Endodermal cell (in vitro differentiated cells): ENCODE measurements at regions not wholly inside any gene's neighbourhood (a gene's known extent, or its start where the extent isn't known, plus 50 kb on each side); places are given as distances from the start of the nearest gene placed in this dataset.

Source experiments
- DNase-seq: peaks from one replicate; pipeline ENCODE4 v3.0.0-alpha.2; 2017
- H3K27ac ChIP-seq: 2 replicates; pipeline ENCODE4 v1.5.1; 2013; ENCODE audit warnings: mild to moderate bottlenecking, low read depth, low read length, moderate library complexity
- H3K27me3 ChIP-seq: 2 replicates; pipeline ENCODE4 v1.6.1; 2013; ENCODE audit warnings: mild to moderate bottlenecking, low read length, moderate library complexity; ENCODE audit not compliant: insufficient read depth, control insufficient read depth, poor library complexity, severe bottlenecking
- H3K36me3 ChIP-seq: 2 replicates; pipeline ENCODE4 v1.7.0; 2013; ENCODE audit warnings: mild to moderate bottlenecking, low read length, moderate library complexity; ENCODE audit not compliant: control insufficient read depth, insufficient read depth
- H3K4me1 ChIP-seq: one replicate; pipeline ENCODE4 v1.7.0; 2013; ENCODE audit warnings: low read length; ENCODE audit not compliant: control insufficient read depth, insufficient read depth
- H3K4me3 ChIP-seq: 2 replicates; pipeline ENCODE4 v1.5.1; 2013; ENCODE audit warnings: mild to moderate bottlenecking, low read length, moderate library complexity
- H3K9ac ChIP-seq: 2 replicates; pipeline ENCODE4 v1.6.1; 2013; ENCODE audit warnings: mild to moderate bottlenecking, low read length, moderate library complexity; ENCODE audit not compliant: poor library complexity, severe bottlenecking; ENCODE audit errors: extremely low read depth
- H3K9me3 ChIP-seq: 2 replicates; pipeline ENCODE4 v1.6.1; 2013; ENCODE audit warnings: mild to moderate bottlenecking, low read length, moderate library complexity; ENCODE audit not compliant: control insufficient read depth
- H3K27ac Mint-ChIP-seq: 2 replicates; pipeline ENCODE4 v1.8.0; 2020; ENCODE audit warnings: mixed read lengths
- H3K27me3 Mint-ChIP-seq: 2 replicates; pipeline ENCODE4 v1.8.0; 2021; ENCODE audit warnings: mild to moderate bottlenecking, mixed read lengths; ENCODE audit not compliant: insufficient read depth
- H3K36me3 Mint-ChIP-seq: 2 replicates; pipeline ENCODE4 v1.8.0; 2020; ENCODE audit warnings: low read depth, mixed read lengths
- H3K4me1 Mint-ChIP-seq: 2 replicates; pipeline ENCODE4 v1.8.0; 2020; ENCODE audit warnings: mixed read lengths
- H3K4me3 Mint-ChIP-seq: 2 replicates; pipeline ENCODE4 v1.8.0; 2020; ENCODE audit warnings: mild to moderate bottlenecking, moderate library complexity, mixed read lengths
- H3K9me3 Mint-ChIP-seq: 2 replicates; pipeline ENCODE4 v1.8.0; 2020; ENCODE audit warnings: mild to moderate bottlenecking, mixed read lengths
- WGBS, 2 experiments: methylation state at CpG; one replicate each; pipeline versions ENCODE4 v1.1.5 to v1.1.7; 2013; ENCODE audit warnings: missing lambda C conversion rate in 2 of 2, mixed read lengths in 1 of 2; ENCODE audit not compliant: insufficient coverage in 1 of 2, insufficient read length in 1 of 2; 5-methylcytosine and 5-hydroxymethylcytosine counted together
- TF ChIP-seq, protein P1 (sequence below): fragments of 200-600 bp; sonication (generic); conservative IDR thresholded peaks from 2 replicates; pipeline ENCODE4 v1.5.0; 2021; ENCODE audit warnings: antibody characterized with exemption, mild to moderate bottlenecking

DNA sequence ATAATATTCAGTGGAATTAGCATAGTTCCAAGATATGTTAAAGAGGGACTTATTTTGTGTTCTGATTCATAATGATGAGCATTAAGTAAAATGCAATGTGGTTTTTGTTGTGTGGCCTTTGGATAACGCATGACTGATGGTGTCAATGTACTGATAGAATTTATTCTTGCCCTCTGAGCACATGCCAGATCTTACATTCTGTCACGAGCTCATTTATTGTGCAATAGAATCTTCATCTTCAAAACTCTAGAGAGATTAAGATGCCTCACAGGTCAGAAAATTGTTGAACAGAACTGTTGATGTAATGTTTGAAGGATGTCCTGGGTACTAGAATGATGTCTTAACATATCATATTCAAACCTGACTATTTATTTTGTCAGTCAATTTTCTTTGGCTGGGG, 148.0 kb upstream of the HTR2A start:
- DNase-seq, result no peak
- Mint-ChIP-seq H3K27ac (no peak overlapping the region), H3K36me3 (no peaks in the 10 kb centered on the region), H3K4me1 (peaks cover 28% of the 10 kb centered on the region), H3K9me3 (no peaks in the 10 kb centered on the region), H3K27me3 (peaks cover 24% of the 10 kb centered on the region), H3K4me3 (no peak overlapping the region)
- TF ChIP-seq, protein P1, sequence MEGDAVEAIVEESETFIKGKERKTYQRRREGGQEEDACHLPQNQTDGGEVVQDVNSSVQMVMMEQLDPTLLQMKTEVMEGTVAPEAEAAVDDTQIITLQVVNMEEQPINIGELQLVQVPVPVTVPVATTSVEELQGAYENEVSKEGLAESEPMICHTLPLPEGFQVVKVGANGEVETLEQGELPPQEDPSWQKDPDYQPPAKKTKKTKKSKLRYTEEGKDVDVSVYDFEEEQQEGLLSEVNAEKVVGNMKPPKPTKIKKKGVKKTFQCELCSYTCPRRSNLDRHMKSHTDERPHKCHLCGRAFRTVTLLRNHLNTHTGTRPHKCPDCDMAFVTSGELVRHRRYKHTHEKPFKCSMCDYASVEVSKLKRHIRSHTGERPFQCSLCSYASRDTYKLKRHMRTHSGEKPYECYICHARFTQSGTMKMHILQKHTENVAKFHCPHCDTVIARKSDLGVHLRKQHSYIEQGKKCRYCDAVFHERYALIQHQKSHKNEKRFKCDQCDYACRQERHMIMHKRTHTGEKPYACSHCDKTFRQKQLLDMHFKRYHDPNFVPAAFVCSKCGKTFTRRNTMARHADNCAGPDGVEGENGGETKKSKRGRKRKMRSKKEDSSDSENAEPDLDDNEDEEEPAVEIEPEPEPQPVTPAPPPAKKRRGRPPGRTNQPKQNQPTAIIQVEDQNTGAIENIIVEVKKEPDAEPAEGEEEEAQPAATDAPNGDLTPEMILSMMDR, result no peak
- H3K36me3 ChIP-seq, result no peaks in the 10 kb centered on the region
- H3K4me3 ChIP-seq, result no peak overlapping the region
- WGBS, 2 experiments, result 89% methylated on average over 2 of the region's 2 CpGs; no CpG with 5 or more reads in 1 of the 2 experiments
- no peaks in the 10 kb centered on the region for H3K4me1 ChIP-seq
- H3K27ac ChIP-seq, result no peak overlapping the region
- no peak overlapping the region for H3K9ac ChIP-seq
- H3K27me3 ChIP-seq, result peaks cover 51% of the 10 kb centered on the region
- H3K9me3 ChIP-seq, result no peaks in the 10 kb centered on the region

GRCh38 chr13:47039106-47039505, 142.3 kb upstream of the HTR2A start:
- no peak overlapping the region for H3K27ac ChIP-seq
- Mint-ChIP-seq H3K27ac (no peak overlapping the region), H3K4me3 (no peak overlapping the region), H3K27me3 (peaks cover 48% of the 10 kb centered on the region), H3K36me3 (no peaks in the 10 kb centered on the region), H3K9me3 (no peaks in the 10 kb centered on the region), H3K4me1 (peaks cover 40% of the 10 kb centered on the region)
- no peaks in the 10 kb centered on the region for H3K36me3 ChIP-seq
- H3K27me3 ChIP-seq, result peaks cover 65% of the 10 kb centered on the region
- H3K9ac ChIP-seq, result no peak overlapping the region
- 73 to 100% methylated on average over 1 to 2 of the region's 2 CpGs for WGBS, 2 experiments
- no peaks in the 10 kb centered on the region for H3K9me3 ChIP-seq
- H3K4me1 ChIP-seq, result peaks cover 2% of the 10 kb centered on the region
- TF ChIP-seq, protein P1, result no peak
- no peak overlapping the region for H3K4me3 ChIP-seq
- DNase-seq, result no peak

DNA sequence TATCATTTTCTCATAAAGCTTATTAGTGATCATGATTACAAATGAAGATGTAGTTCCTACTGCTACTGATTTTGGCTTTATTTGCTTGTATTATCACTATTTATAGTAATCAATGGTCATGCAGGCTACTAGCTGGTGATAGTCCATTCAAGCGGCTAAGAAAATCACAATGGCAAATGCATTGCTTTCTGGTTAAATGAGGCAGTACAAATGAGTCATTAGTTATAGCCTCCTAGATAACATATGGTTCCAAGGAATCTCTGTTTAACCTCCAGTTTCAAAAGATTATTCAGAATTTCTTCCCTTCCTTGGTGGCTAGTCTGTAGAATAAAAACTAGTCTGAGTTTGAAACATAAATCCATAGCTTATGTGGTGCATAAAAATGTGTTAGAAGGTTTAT, 141.3 kb upstream of the HTR2A start:
- Histone ChIP-seq H3K27me3 (peaks cover 58% of the 10 kb centered on the region), H3K4me1 (peaks cover 2% of the 10 kb centered on the region), H3K27ac (no peak overlapping the region), H3K4me3 (no peak overlapping the region), H3K9ac (no peak overlapping the region), H3K36me3 (no peaks in the 10 kb centered on the region), H3K9me3 (no peaks in the 10 kb centered on the region)
- Mint-ChIP-seq H3K4me3 (no peak overlapping the region), H3K27me3 (peaks cover 41% of the 10 kb centered on the region), H3K4me1 (peaks cover 43% of the 10 kb centered on the region), H3K27ac (no peak overlapping the region), H3K9me3 (no peaks in the 10 kb centered on the region), H3K36me3 (no peaks in the 10 kb centered on the region)
- DNase-seq, result no peak
- TF ChIP-seq, protein P1, result no peak
- 79 to 100% methylated on average over 1 of the region's 1 CpG for WGBS, 2 experiments
